ENCODE measurements at regions not wholly inside any gene's neighbourhood (a gene's known extent, or its start where the extent isn't known, plus 50 kb on each side); places are given as distances from the start of the nearest gene placed in this dataset.

- no peak overlapping the region for H2AFZ ChIP-seq (ENCODE audit: low read depth)
- TF ChIP-seq JUND (IDR thresholded peaks at IDR 0.05): no peak
- no peak for TF ChIP-seq POLR2AphosphoS5 (IDR thresholded peaks at IDR 0.05; ENCODE audit: low read depth, low read length)
- TF ChIP-seq PBX3 (IDR thresholded peaks at IDR 0.05): no peak
- TF ChIP-seq ELF1 (IDR thresholded peaks at IDR 0.05): no peak
- no peak overlapping the region for H3K27ac ChIP-seq (ENCODE audit: low read depth in 2 of 2, low read length in 1 of 2)
- ChIA-PET POLR2A (no interaction called here), CTCF (no interaction called here)
- H3K36me3 ChIP-seq (replicated peaks in 1 of 2; ENCODE audit: control insufficient read depth in 1 of 2, insufficient read depth in 2 of 2, low read length in 1 of 2): no peaks in the 10 kb centered on the region
- no peaks in the 10 kb centered on the region for H3K9me2 ChIP-seq
- H3K9me3 ChIP-seq: no peaks in the 10 kb centered on the region
- WGBS (ENCODE audit: low lambda C conversion rate): 48% methylated on average over 1 of the region's 1 CpG
- no peaks in the 10 kb centered on the region for H3K79me2 ChIP-seq (ENCODE audit: insufficient read depth)
- no peaks in the 10 kb centered on the region for H3F3A ChIP-seq (replicated peaks; ENCODE audit: insufficient read depth)
- no peak overlapping the region for H3K4me3 ChIP-seq (ENCODE audit: low read depth in 2 of 2, low read length in 1 of 2)
- H3K4me2 ChIP-seq: no peak overlapping the region
- no peak overlapping the region for H3K9ac ChIP-seq
- DNase-seq: no peak
- H4K20me1 ChIP-seq (ENCODE audit: insufficient read depth): no peaks in the 10 kb centered on the region
- H3K27me3 ChIP-seq (ENCODE audit: insufficient read depth): no peaks in the 10 kb centered on the region
- H3K4me1 ChIP-seq (ENCODE audit: control insufficient read depth in 1 of 2, insufficient read depth in 2 of 2, low read depth in 1 of 2, low read length in 1 of 2): no peaks in the 10 kb centered on the region; a peak in 1 of 4 replicates
These were observed 131.3 kb downstream of the C11orf87 start for GRCh38 chr11:109553284-109553683.

- no peak overlapping the region for H3K4me3 ChIP-seq (ENCODE audit: low read depth in 2 of 2, low read length in 1 of 2)
- H3K9me3 ChIP-seq: no peaks in the 10 kb centered on the region
- H3K9me2 ChIP-seq: no peaks in the 10 kb centered on the region
- CTCF ChIA-PET: interaction anchor here (0.6 kb wide), 1 partner anchor 1331 kb away, joined by 3 read pairs; no protein-coding TSS in a partner anchor
- no peak overlapping the region for H3K9ac ChIP-seq
- no peak overlapping the region for H3K4me2 ChIP-seq
- no peaks in the 10 kb centered on the region for H4K20me1 ChIP-seq (ENCODE audit: insufficient read depth)
- no peaks in the 10 kb centered on the region for H3K79me2 ChIP-seq (ENCODE audit: insufficient read depth)
- no peak overlapping the region for H3K27ac ChIP-seq (ENCODE audit: low read depth in 2 of 2, low read length in 1 of 2)
- H2AFZ ChIP-seq (ENCODE audit: low read depth): no peak overlapping the region
- H3K4me1 ChIP-seq (ENCODE audit: control insufficient read depth in 1 of 2, insufficient read depth in 2 of 2, low read depth in 1 of 2, low read length in 1 of 2): no peaks in the 10 kb centered on the region
- no peaks in the 10 kb centered on the region for H3K36me3 ChIP-seq (replicated peaks in 1 of 2; ENCODE audit: control insufficient read depth in 1 of 2, insufficient read depth in 2 of 2, low read length in 1 of 2)
- POLR2A ChIA-PET: no interaction called here
- H3K27me3 ChIP-seq (ENCODE audit: insufficient read depth): no peaks in the 10 kb centered on the region
- H3F3A ChIP-seq (replicated peaks; ENCODE audit: insufficient read depth): no peaks in the 10 kb centered on the region
- TF ChIP-seq GABPA (IDR thresholded peaks at IDR 0.05; ENCODE audit: low read depth): no peak
- TF ChIP-seq MEF2A (IDR thresholded peaks at IDR 0.05; ENCODE audit: borderline replicate concordance, low read depth): no peak
- no peak for TF ChIP-seq TAF1 (IDR thresholded peaks at IDR 0.05; ENCODE audit: borderline replicate concordance, low read depth, low read length)
- no peak for TF ChIP-seq POLR2AphosphoS5 (IDR thresholded peaks at IDR 0.05; ENCODE audit: low read depth, low read length)
- TF ChIP-seq YY1 (IDR thresholded peaks at IDR 0.05; ENCODE audit: low read depth): no peak
- TF ChIP-seq FOXJ3 (CRISPR knock-in tag; IDR thresholded peaks at IDR 0.05): no peak
- no peak for TF ChIP-seq MAX (IDR thresholded peaks at IDR 0.05; ENCODE audit: low read depth)
- TF ChIP-seq USF1 (IDR thresholded peaks at IDR 0.05; ENCODE audit: borderline replicate concordance, low read depth): no peak
- TF ChIP-seq NFIC (IDR thresholded peaks at IDR 0.05; ENCODE audit: borderline replicate concordance): no peak
- no peak for DNase-seq
These were observed 133.0 kb downstream of the C11orf87 start for GRCh38 chr11:109554951-109555350.

DNA sequence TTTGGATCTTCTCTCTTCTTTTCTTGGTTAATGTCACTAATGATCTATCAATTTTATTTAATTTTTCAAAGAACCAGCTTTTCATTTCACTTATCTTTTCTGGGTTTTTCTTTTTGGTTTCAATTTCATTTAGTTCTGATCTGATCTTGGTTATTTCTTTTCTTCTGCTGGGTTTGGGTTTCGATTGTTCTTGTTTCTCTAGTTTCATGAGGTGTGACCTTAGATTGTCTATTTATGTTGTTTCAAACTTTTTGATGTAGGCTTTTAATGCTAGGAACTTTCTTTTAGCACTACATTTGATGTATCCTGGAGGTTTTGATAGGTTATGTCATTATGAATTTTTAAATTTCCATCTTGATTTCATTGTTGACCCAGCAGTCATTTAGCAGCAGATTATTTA is 142.3 kb downstream of the C11orf87 start:
- Histone ChIP-seq H3K9me3 (no peaks in the 10 kb centered on the region), H3K79me2 (ENCODE audit: insufficient read depth) (no peaks in the 10 kb centered on the region), H3K9me2 (no peaks in the 10 kb centered on the region), H3K27me3 (ENCODE audit: insufficient read depth) (no peaks in the 10 kb centered on the region), H3K4me1 (ENCODE audit: control insufficient read depth in 1 of 2, insufficient read depth in 2 of 2, low read depth in 1 of 2, low read length in 1 of 2) (no peaks in the 10 kb centered on the region), H3F3A (replicated peaks; ENCODE audit: insufficient read depth) (no peaks in the 10 kb centered on the region), H3K4me2 (no peak overlapping the region), H3K4me3 (ENCODE audit: low read depth in 2 of 2, low read length in 1 of 2) (no peak overlapping the region), H3K9ac (no peak overlapping the region), H3K36me3 (replicated peaks in 1 of 2; ENCODE audit: control insufficient read depth in 1 of 2, insufficient read depth in 2 of 2, low read length in 1 of 2) (no peaks in the 10 kb centered on the region), H2AFZ (ENCODE audit: low read depth) (no peak overlapping the region), H4K20me1 (ENCODE audit: insufficient read depth) (no peaks in the 10 kb centered on the region), H3K27ac (ENCODE audit: low read depth in 2 of 2, low read length in 1 of 2) (no peak overlapping the region)
- CTCF ChIA-PET: no interaction called here
- no peak for DNase-seq
- POLR2A ChIA-PET: no interaction called here
- TF ChIP-seq MEF2A (IDR thresholded peaks at IDR 0.05; ENCODE audit: borderline replicate concordance, low read depth) (no peak), NFIC (IDR thresholded peaks at IDR 0.05; ENCODE audit: borderline replicate concordance) (no peak)
- 48% methylated on average over 1 of the region's 1 CpG for WGBS (ENCODE audit: low lambda C conversion rate)

All from SK-N-SH (cell line).